ENCODE measurements at regions not wholly inside any gene's neighbourhood (a gene's known extent, or its start where the extent isn't known, plus 50 kb on each side); places are given as distances from the start of the nearest gene placed in this dataset.

DNA sequence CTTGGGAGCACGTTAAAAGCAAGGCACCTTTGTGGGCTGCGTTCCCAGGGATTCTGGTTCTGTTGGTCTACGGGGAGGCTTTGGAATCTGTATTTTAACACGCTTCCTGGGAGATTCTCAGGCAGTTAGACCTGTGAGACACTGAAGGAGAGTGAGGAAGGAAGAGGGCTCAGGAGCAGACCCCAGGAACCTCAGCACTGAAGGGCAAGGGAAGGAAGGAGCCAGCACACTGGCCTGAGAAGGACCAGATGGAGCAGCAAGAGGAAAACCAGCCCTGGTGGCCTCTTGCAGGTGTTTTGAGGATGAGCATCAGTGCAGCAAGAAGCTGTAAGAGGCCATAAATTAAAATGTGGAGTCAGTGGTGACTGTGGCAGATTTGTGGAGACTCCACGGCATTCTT is 146.7 kb downstream of the RPLP1 start:
- Histone ChIP-seq H3K9ac (ENCODE audit: low read depth, low read length, poor library complexity, severe bottlenecking) (no peak overlapping the region), H3K4me3 (ENCODE audit: low read length, poor library complexity, severe bottlenecking) (no peak overlapping the region), H3K9me3 (ENCODE audit: insufficient read depth, low read depth, low read length) (no peaks in the 10 kb centered on the region), H4K20me1 (ENCODE audit: insufficient read depth, low read length, poor library complexity, severe bottlenecking) (no peaks in the 10 kb centered on the region), H3K4me2 (ENCODE audit: low read depth, low read length, poor library complexity, severe bottlenecking) (no peak overlapping the region), H3K9me2 (replicated peaks; ENCODE audit: low read depth, low read length) (no peaks in the 10 kb centered on the region), H3K36me3 (ENCODE audit: insufficient read depth, low read length) (no peaks in the 10 kb centered on the region), H3K4me1 (ENCODE audit: insufficient read depth, low read length, poor library complexity, severe bottlenecking) (peaks cover 4% of the 10 kb centered on the region), H3K79me2 (ENCODE audit: insufficient read depth, low read length) (no peaks in the 10 kb centered on the region), H2AFZ (ENCODE audit: low read length) (no peak overlapping the region), H3K27me3 (ENCODE audit: insufficient read depth, low read length, poor library complexity, severe bottlenecking) (no peaks in the 10 kb centered on the region), H3F3A (ENCODE audit: low read depth) (no peaks in the 10 kb centered on the region)
- no peak for TF ChIP-seq EZH2phosphoT487 (IDR thresholded peaks at IDR 0.05; ENCODE audit: borderline replicate concordance)
- TF ChIP-seq, protein P1, sequence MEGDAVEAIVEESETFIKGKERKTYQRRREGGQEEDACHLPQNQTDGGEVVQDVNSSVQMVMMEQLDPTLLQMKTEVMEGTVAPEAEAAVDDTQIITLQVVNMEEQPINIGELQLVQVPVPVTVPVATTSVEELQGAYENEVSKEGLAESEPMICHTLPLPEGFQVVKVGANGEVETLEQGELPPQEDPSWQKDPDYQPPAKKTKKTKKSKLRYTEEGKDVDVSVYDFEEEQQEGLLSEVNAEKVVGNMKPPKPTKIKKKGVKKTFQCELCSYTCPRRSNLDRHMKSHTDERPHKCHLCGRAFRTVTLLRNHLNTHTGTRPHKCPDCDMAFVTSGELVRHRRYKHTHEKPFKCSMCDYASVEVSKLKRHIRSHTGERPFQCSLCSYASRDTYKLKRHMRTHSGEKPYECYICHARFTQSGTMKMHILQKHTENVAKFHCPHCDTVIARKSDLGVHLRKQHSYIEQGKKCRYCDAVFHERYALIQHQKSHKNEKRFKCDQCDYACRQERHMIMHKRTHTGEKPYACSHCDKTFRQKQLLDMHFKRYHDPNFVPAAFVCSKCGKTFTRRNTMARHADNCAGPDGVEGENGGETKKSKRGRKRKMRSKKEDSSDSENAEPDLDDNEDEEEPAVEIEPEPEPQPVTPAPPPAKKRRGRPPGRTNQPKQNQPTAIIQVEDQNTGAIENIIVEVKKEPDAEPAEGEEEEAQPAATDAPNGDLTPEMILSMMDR (conservative IDR thresholded peaks at IDR 0.05; ENCODE audit: low read length) = no peak

DNA sequence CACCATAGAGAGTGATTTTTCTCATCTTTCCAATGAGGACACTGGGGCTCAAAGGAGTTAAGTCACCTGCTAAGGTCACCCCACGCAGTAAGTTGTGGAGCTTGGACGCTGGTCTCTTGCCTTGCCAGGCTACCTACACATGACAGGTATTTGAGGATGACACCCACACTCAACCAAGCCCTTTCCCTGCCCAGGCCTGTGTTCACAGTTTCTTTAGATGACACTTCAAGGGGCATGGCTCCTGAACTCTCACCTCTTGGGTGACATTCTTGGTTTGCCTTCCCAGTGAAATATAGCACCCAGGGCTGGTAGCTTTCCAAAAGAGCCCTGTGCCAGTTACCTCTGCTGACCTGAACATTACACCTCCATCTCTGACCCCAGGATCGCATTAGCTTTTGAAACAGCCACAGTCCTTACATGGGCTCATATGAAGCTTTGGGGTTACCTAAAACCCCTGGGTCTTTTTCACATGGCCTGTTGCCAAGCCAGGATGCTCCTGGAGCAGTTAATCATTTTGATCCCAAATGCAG is 148.0 kb downstream of the RPLP1 start:
- Histone ChIP-seq H3K9me3 (ENCODE audit: insufficient read depth, low read depth, low read length) (no peaks in the 10 kb centered on the region), H3K9ac (ENCODE audit: low read depth, low read length, poor library complexity, severe bottlenecking) (no peak overlapping the region), H3K36me3 (ENCODE audit: insufficient read depth, low read length) (no peaks in the 10 kb centered on the region), H3K27me3 (ENCODE audit: insufficient read depth, low read length, poor library complexity, severe bottlenecking) (no peaks in the 10 kb centered on the region), H4K20me1 (ENCODE audit: insufficient read depth, low read length, poor library complexity, severe bottlenecking) (no peaks in the 10 kb centered on the region), H3F3A (ENCODE audit: low read depth) (no peaks in the 10 kb centered on the region), H2AFZ (ENCODE audit: low read length) (no peak overlapping the region), H3K9me2 (replicated peaks; ENCODE audit: low read depth, low read length) (no peaks in the 10 kb centered on the region), H3K4me1 (ENCODE audit: insufficient read depth, low read length, poor library complexity, severe bottlenecking) (peaks cover under 1% of the 10 kb centered on the region), H3K4me2 (ENCODE audit: low read depth, low read length, poor library complexity, severe bottlenecking) (no peak overlapping the region), H3K4me3 (ENCODE audit: low read length, poor library complexity, severe bottlenecking) (no peak overlapping the region), H3K79me2 (ENCODE audit: insufficient read depth, low read length) (no peaks in the 10 kb centered on the region)
- TF ChIP-seq, protein P1 (conservative IDR thresholded peaks at IDR 0.05; ENCODE audit: low read length) = no peak
- TF ChIP-seq EZH2phosphoT487 (IDR thresholded peaks at IDR 0.05; ENCODE audit: borderline replicate concordance) = no peak

DNA sequence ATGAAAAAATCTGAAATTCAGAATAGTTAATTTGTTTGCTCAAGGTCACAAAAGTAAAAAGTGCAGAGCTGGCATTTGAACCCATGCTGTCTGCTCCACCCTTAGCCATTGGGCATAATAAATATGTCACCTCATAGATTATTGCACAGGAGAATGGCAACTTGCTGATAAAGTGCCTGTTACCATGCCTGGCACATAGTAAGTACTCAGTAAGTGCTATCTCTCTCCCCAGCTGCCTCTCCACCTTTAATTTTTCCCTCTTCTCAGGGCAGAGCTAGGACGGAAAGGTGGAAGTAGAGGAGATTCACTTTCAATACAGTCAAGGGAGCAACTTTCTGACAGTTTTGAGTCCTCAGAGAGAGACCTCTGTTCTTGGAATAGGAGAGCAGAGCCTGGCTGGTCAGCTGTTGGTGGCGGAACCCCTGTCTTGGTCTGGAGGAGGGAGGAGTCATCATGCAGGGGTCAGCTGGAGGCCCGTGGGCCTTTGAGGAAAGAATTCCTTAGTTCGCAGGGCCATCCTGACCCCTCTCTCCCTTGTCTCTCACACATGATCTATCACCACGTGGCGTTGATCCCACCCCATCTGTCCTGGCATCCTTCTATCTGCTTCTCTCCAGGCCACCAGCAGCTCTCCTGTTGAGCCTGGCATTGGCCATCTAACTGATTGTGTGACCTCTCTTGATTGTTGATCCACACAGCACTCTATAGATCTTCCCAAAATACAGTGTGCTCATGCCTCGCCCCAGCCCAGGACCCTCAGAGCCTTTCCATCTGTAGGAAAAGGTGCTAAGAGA is 149.3 kb downstream of the RPLP1 start:
- no peaks in the 10 kb centered on the region for H3K9me2 ChIP-seq (replicated peaks; ENCODE audit: low read depth, low read length)
- H3K9me3 ChIP-seq (ENCODE audit: insufficient read depth, low read depth, low read length) = no peaks in the 10 kb centered on the region
- no peaks in the 10 kb centered on the region for H3K27me3 ChIP-seq (ENCODE audit: insufficient read depth, low read length, poor library complexity, severe bottlenecking)
- no peak overlapping the region for H3K4me3 ChIP-seq (ENCODE audit: low read length, poor library complexity, severe bottlenecking)
- H2AFZ ChIP-seq (ENCODE audit: low read length) = no peak overlapping the region
- H3K79me2 ChIP-seq (ENCODE audit: insufficient read depth, low read length) = no peaks in the 10 kb centered on the region
- H3K4me1 ChIP-seq (ENCODE audit: insufficient read depth, low read length, poor library complexity, severe bottlenecking) = peaks cover 8% of the 10 kb centered on the region
- H3K4me2 ChIP-seq (ENCODE audit: low read depth, low read length, poor library complexity, severe bottlenecking) = no peak overlapping the region
- H4K20me1 ChIP-seq (ENCODE audit: insufficient read depth, low read length, poor library complexity, severe bottlenecking) = no peaks in the 10 kb centered on the region
- no peak overlapping the region for H3K9ac ChIP-seq (ENCODE audit: low read depth, low read length, poor library complexity, severe bottlenecking)
- no peak for TF ChIP-seq EZH2phosphoT487 (IDR thresholded peaks at IDR 0.05; ENCODE audit: borderline replicate concordance)
- TF ChIP-seq, protein P1 (conservative IDR thresholded peaks at IDR 0.05; ENCODE audit: low read length) = no peak
- H3F3A ChIP-seq (ENCODE audit: low read depth) = no peaks in the 10 kb centered on the region
- H3K36me3 ChIP-seq (ENCODE audit: insufficient read depth, low read length) = no peaks in the 10 kb centered on the region

Measured in Loucy (cell line).